ENCODE measurements at regions not wholly inside any gene's neighbourhood (a gene's known extent, or its start where the extent isn't known, plus 50 kb on each side); places are given as distances from the start of the nearest gene placed in this dataset.

DNA sequence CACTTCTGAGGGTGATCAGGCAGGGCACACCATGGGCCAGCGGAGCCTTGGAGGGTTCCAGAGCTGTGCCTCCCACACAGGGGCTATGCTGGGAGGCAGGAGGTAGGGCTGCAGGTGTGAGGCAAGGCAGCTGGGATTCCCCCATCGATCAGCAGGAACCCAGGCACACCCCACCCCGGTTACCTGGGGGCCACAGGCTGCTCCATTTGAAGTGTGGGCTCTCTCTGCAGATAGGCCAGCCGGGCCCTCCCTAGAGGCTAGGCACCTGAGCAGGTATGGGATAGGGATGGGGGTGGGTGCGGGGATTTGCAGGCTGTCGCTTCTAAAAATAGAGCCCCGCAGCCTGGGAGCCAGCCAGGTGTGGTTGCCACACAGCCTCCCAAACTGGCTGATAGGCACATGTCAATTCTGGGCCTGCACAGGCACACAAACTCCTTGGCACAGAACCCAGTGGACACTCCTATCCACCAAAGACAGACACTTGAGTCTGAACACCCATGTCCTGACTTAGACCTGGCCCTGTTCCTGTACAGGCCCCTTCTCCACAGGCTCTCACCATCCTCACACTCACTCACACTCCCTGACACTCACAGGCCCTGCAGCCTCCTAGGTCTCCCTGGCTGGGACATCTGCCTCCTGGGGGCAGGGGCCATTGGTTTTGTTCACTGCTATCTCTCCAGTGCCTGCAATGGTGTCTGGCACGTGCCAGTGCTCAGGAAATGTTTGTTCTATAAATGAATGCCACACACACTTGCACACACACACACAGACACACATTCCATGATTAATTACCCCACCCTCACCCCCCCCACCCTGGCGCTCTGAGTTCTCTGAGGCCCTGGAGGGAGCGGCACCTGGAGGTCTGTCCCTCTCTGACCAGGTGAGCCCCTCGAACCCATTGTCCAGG, 73.4 kb downstream of the ZFP36L2 start:
- CTCF ChIA-PET, result no interaction called here
- POLR2A ChIA-PET, result no interaction called here
- DNase-seq (no peak), ATAC-seq (replicated peaks in 1 of 4) (peak in 2 of 4 experiments; percentile 11 to 52)
- peak overlapping the region in 1 of 3 donors; percentile 55 for H3K4me3 Mint-ChIP-seq
- H3K27ac ChIP-seq (ENCODE audit: low read length), result no peak overlapping the region
- H3K27me3 ChIP-seq (replicated peaks in 1 of 2; ENCODE audit: control insufficient read depth in 2 of 2, extremely low read depth in 1 of 2, insufficient read depth in 2 of 2, low read length in 1 of 2), result no peaks in the 10 kb centered on the region
- H3K9me3 ChIP-seq, result no peaks in the 10 kb centered on the region
- H3K36me3 ChIP-seq (ENCODE audit: control insufficient read depth in 2 of 2, extremely low read depth in 1 of 2, insufficient read depth in 1 of 2, low read length in 1 of 2), result no peaks in the 10 kb centered on the region
- H3K27me3 Mint-ChIP-seq, result no peaks in the 10 kb centered on the region
- no peaks in the 10 kb centered on the region for H3K9me3 Mint-ChIP-seq
- peaks cover 35 to 74% of the 10 kb centered on the region in 2 experiments for H3K4me1 ChIP-seq (ENCODE audit: control insufficient read depth in 1 of 2, extremely low read depth in 1 of 2, insufficient read depth in 2 of 2, low read length in 2 of 2)
- H3K4me1 Mint-ChIP-seq, result peaks cover 78 to 83% (median 78%) of the 10 kb centered on the region in 3 donors
- H3K36me3 Mint-ChIP-seq, result no peaks in the 10 kb centered on the region
- H3K27ac Mint-ChIP-seq, result peak overlapping the region; percentile 68 to 79
- 68% methylated on average over 4 of the region's 11 CpGs for WGBS (ENCODE audit: insufficient coverage)
- H3K4me3 ChIP-seq (ENCODE audit: control insufficient read depth in 1 of 2, extremely low read depth in 1 of 2, low read length in 1 of 2), result no peak overlapping the region

GRCh38 chr2:43152186-43152585, 74.2 kb downstream of the ZFP36L2 start:
- Histone ChIP-seq H3K9me3 (no peaks in the 10 kb centered on the region), H3K27ac (ENCODE audit: low read length) (no peak overlapping the region), H3K4me1 (ENCODE audit: control insufficient read depth in 1 of 2, extremely low read depth in 1 of 2, insufficient read depth in 2 of 2, low read length in 2 of 2) (peaks cover 32 to 66% of the 10 kb centered on the region in 2 experiments), H3K4me3 (ENCODE audit: control insufficient read depth in 1 of 2, extremely low read depth in 1 of 2, low read length in 1 of 2) (no peak overlapping the region), H3K27me3 (replicated peaks in 1 of 2; ENCODE audit: control insufficient read depth in 2 of 2, extremely low read depth in 1 of 2, insufficient read depth in 2 of 2, low read length in 1 of 2) (no peaks in the 10 kb centered on the region), H3K36me3 (ENCODE audit: control insufficient read depth in 2 of 2, extremely low read depth in 1 of 2, insufficient read depth in 1 of 2, low read length in 1 of 2) (no peaks in the 10 kb centered on the region)
- H3K4me3 Mint-ChIP-seq, result peak overlapping the region in 2 of 3 donors; percentile 4 to 55
- peak overlapping the region; percentile 44 to 68 for H3K27ac Mint-ChIP-seq
- H3K27me3 Mint-ChIP-seq, result no peaks in the 10 kb centered on the region
- ChIA-PET POLR2A (no interaction called here), CTCF (no interaction called here)
- H3K9me3 Mint-ChIP-seq, result no peaks in the 10 kb centered on the region
- H3K4me1 Mint-ChIP-seq, result peaks cover 77 to 81% (median 78%) of the 10 kb centered on the region in 3 donors
- DNase-seq, result no peak
- 75% methylated on average over 1 of the region's 8 CpGs for WGBS (ENCODE audit: insufficient coverage)
- no peaks in the 10 kb centered on the region for H3K36me3 Mint-ChIP-seq
- ATAC-seq (replicated peaks in 1 of 4), result peak in 3 of 4 experiments; percentile 32 to 72 (median 39)

GRCh38 chr2:43149482-43150107, 76.8 kb downstream of the ZFP36L2 start:
- Histone ChIP-seq H3K27ac (ENCODE audit: low read length) (peak overlapping the region; percentile 32), H3K4me3 (ENCODE audit: control insufficient read depth in 1 of 2, extremely low read depth in 1 of 2, low read length in 1 of 2) (no peak overlapping the region), H3K27me3 (replicated peaks in 1 of 2; ENCODE audit: control insufficient read depth in 2 of 2, extremely low read depth in 1 of 2, insufficient read depth in 2 of 2, low read length in 1 of 2) (no peaks in the 10 kb centered on the region), H3K9me3 (no peaks in the 10 kb centered on the region), H3K4me1 (ENCODE audit: control insufficient read depth in 1 of 2, extremely low read depth in 1 of 2, insufficient read depth in 2 of 2, low read length in 2 of 2) (peaks cover 42 to 60% of the 10 kb centered on the region in 2 experiments), H3K36me3 (ENCODE audit: control insufficient read depth in 2 of 2, extremely low read depth in 1 of 2, insufficient read depth in 1 of 2, low read length in 1 of 2) (no peaks in the 10 kb centered on the region)
- peak overlapping the region in 2 of 3 donors; percentile 1 to 73 for H3K4me3 Mint-ChIP-seq
- H3K27me3 Mint-ChIP-seq, result no peaks in the 10 kb centered on the region
- POLR2A ChIA-PET, result interaction anchor here (0.5 to 1.1 kb wide), 3 partner anchors 14 to 77 kb away, joined by 3 to 13 read pairs (median 4); no protein-coding TSS in a partner anchor
- peaks cover 70 to 76% (median 72%) of the 10 kb centered on the region in 3 donors for H3K4me1 Mint-ChIP-seq
- H3K9me3 Mint-ChIP-seq, result no peaks in the 10 kb centered on the region
- CTCF ChIA-PET, result interaction anchor here in 1 of 2 donors (1.0 to 1.1 kb wide), 3 partner anchors 10 to 187 kb away, joined by 3 read pairs; no protein-coding TSS in a partner anchor
- peak; percentile 18 to 56 (median 38) for ATAC-seq (replicated peaks in 1 of 4)
- WGBS (ENCODE audit: insufficient coverage), result 22% methylated on average over 8 of the region's 9 CpGs
- H3K27ac Mint-ChIP-seq, result peak overlapping the region; percentile 77 to 80
- no peaks in the 10 kb centered on the region for H3K36me3 Mint-ChIP-seq
- DNase-seq, result peak in 4 of 35 experiments; percentile 35 to 51 (median 42)

GRCh38 chr2:43146083-43146482, 80.3 kb downstream of the ZFP36L2 start:
- Mint-ChIP-seq H3K4me3 (no peak overlapping the region), H3K9me3 (no peaks in the 10 kb centered on the region)
- no CpG with 5 or more reads among the region's 5 CpGs for WGBS (ENCODE audit: insufficient coverage)

DNA sequence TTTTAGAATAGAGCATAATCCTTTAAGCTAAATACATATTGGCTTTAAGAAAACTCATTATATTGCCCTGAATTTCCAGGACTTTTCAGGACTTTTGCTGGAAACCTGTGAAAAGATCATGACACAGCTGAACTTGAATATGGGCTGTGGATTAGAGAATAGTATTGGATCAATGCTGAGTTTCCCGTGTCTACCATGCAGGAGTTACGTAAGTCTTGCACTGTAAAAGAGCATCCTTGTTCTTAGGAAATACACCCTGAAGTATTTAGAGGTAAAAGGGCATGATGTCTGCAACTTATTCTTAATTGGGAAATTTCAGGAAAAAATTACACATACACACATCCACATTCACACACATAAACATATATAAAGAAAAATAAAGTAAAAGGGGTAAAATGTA, 82.1 kb downstream of the ZFP36L2 start:
- Histone ChIP-seq H3K9me3 (no peaks in the 10 kb centered on the region), H3K27me3 (replicated peaks in 1 of 2; ENCODE audit: control insufficient read depth in 2 of 2, extremely low read depth in 1 of 2, insufficient read depth in 2 of 2, low read length in 1 of 2) (no peaks in the 10 kb centered on the region), H3K27ac (ENCODE audit: low read length) (no peak overlapping the region), H3K4me3 (ENCODE audit: control insufficient read depth in 1 of 2, extremely low read depth in 1 of 2, low read length in 1 of 2) (no peak overlapping the region), H3K4me1 (ENCODE audit: control insufficient read depth in 1 of 2, extremely low read depth in 1 of 2, insufficient read depth in 2 of 2, low read length in 2 of 2) (peaks cover 28 to 60% of the 10 kb centered on the region in 2 experiments), H3K36me3 (ENCODE audit: control insufficient read depth in 2 of 2, extremely low read depth in 1 of 2, insufficient read depth in 1 of 2, low read length in 1 of 2) (no peaks in the 10 kb centered on the region)
- Mint-ChIP-seq H3K4me3 (peak overlapping the region in 1 of 3 donors; percentile 31), H3K36me3 (no peaks in the 10 kb centered on the region), H3K27ac (peak overlapping the region; percentile 30 to 77), H3K4me1 (peaks cover 67 to 77% (median 71%) of the 10 kb centered on the region in 3 donors), H3K27me3 (no peaks in the 10 kb centered on the region), H3K9me3 (no peaks in the 10 kb centered on the region)
- WGBS (ENCODE audit: insufficient coverage), result 60% methylated on average over 1 of the region's 2 CpGs
- CTCF ChIA-PET, result interaction anchor here in 1 of 2 donors (0.6 kb wide), 3 partner anchors 12 to 85 kb away, joined by 3 to 4 read pairs (median 4); no protein-coding TSS in a partner anchor
- POLR2A ChIA-PET, result interaction anchor here in 1 of 2 donors (0.6 kb wide), 1 partner anchor 22 kb away, joined by 6 read pairs; no protein-coding TSS in a partner anchor
- DNase-seq (no peak), ATAC-seq (replicated peaks in 1 of 4) (no peak)

More at GRCh38 chr2:43146083-43146482, 80.3 kb downstream of the ZFP36L2 start:
- no peaks in the 10 kb centered on the region for H3K36me3 Mint-ChIP-seq
- peaks cover 70 to 79% (median 72%) of the 10 kb centered on the region in 3 donors for H3K4me1 Mint-ChIP-seq
- no peaks in the 10 kb centered on the region for H3K27me3 ChIP-seq (replicated peaks in 1 of 2; ENCODE audit: control insufficient read depth in 2 of 2, extremely low read depth in 1 of 2, insufficient read depth in 2 of 2, low read length in 1 of 2)
- CTCF ChIA-PET, result no interaction called here
- no peaks in the 10 kb centered on the region for H3K27me3 Mint-ChIP-seq
- H3K27ac ChIP-seq (ENCODE audit: low read length), result no peak overlapping the region
- H3K27ac Mint-ChIP-seq, result peak overlapping the region in 1 of 2 donors; percentile 68
- POLR2A ChIA-PET, result no interaction called here
- H3K9me3 ChIP-seq, result no peaks in the 10 kb centered on the region
- DNase-seq (no peak), ATAC-seq (replicated peaks in 1 of 4) (no peak)
- H3K36me3 ChIP-seq (ENCODE audit: control insufficient read depth in 2 of 2, extremely low read depth in 1 of 2, insufficient read depth in 1 of 2, low read length in 1 of 2), result no peaks in the 10 kb centered on the region
- no peak overlapping the region for H3K4me3 ChIP-seq (ENCODE audit: control insufficient read depth in 1 of 2, extremely low read depth in 1 of 2, low read length in 1 of 2)
- peaks cover 27 to 58% of the 10 kb centered on the region in 2 experiments for H3K4me1 ChIP-seq (ENCODE audit: control insufficient read depth in 1 of 2, extremely low read depth in 1 of 2, insufficient read depth in 2 of 2, low read length in 2 of 2)

GRCh38 chr2:43143756-43144155, 82.7 kb downstream of the ZFP36L2 start:
- Histone ChIP-seq H3K27me3 (replicated peaks in 1 of 2; ENCODE audit: control insufficient read depth in 2 of 2, extremely low read depth in 1 of 2, insufficient read depth in 2 of 2, low read length in 1 of 2) (no peaks in the 10 kb centered on the region), H3K4me3 (ENCODE audit: control insufficient read depth in 1 of 2, extremely low read depth in 1 of 2, low read length in 1 of 2) (no peak overlapping the region), H3K36me3 (ENCODE audit: control insufficient read depth in 2 of 2, extremely low read depth in 1 of 2, insufficient read depth in 1 of 2, low read length in 1 of 2) (no peaks in the 10 kb centered on the region), H3K27ac (ENCODE audit: low read length) (no peak overlapping the region), H3K9me3 (no peaks in the 10 kb centered on the region), H3K4me1 (ENCODE audit: control insufficient read depth in 1 of 2, extremely low read depth in 1 of 2, insufficient read depth in 2 of 2, low read length in 2 of 2) (peaks cover 33 to 60% of the 10 kb centered on the region in 2 experiments)
- DNase-seq (no peak), ATAC-seq (replicated peaks in 1 of 4) (no peak)
- no peaks in the 10 kb centered on the region for H3K36me3 Mint-ChIP-seq
- 100% methylated on average over 1 of the region's 8 CpGs for WGBS (ENCODE audit: insufficient coverage)
- ChIA-PET CTCF (interaction anchor here in 1 of 2 donors (0.5 to 0.6 kb wide), 2 partner anchors 70 to 76 kb away, joined by 4 to 8 read pairs; no protein-coding TSS in a partner anchor), POLR2A (no interaction called here)
- H3K4me3 Mint-ChIP-seq, result no peak overlapping the region
- H3K27me3 Mint-ChIP-seq, result no peaks in the 10 kb centered on the region
- H3K27ac Mint-ChIP-seq, result peak overlapping the region; percentile 30 to 77
- peaks cover 65 to 77% (median 68%) of the 10 kb centered on the region in 3 donors for H3K4me1 Mint-ChIP-seq
- no peaks in the 10 kb centered on the region for H3K9me3 Mint-ChIP-seq

All from T-cell (primary cell).